HepG2 (cell line): ENCODE measurements at regions not wholly inside any gene's neighbourhood (a gene's known extent, or its start where the extent isn't known, plus 50 kb on each side); places are given as distances from the start of the nearest gene placed in this dataset.
"Not testable (repeated sequence)": the region's sequence is repeated elsewhere in the genome, so short reads cannot be mapped to it uniquely, and the experiment has no call there.

Experiments
- ATAC-seq: fragments of 200-7000 bp; cut with Tn5 transposase; 3 replicates; pipeline ENCODE4 v1.9.1; 2020; ENCODE audit warnings: mild to moderate bottlenecking, moderate library complexity
- BruUV-seq: library from RNA; stranded (reverse); fragments of 400-500 nt; replicated peaks from 2 replicates; lab custom pipeline; 2021; lab: Mats Ljungman, UMichigan
- CTCF ChIA-PET: fragments of 300-600 bp; formaldehyde crosslinking; extraction: SDS; loops from one replicate; lab custom pipeline; 2021; ENCODE audit warnings: low total read pairs, inconsistent platforms, low intra/inter-chr PET ratio; lab: Yijun Ruan, JAX
- POLR2A ChIA-PET: fragments of 350-600 bp; sonication (Branson Sonifier 250); formaldehyde crosslinking; loops from one replicate; lab custom pipeline; 2020; ENCODE audit warnings: antibody characterized with exemption, inconsistent platforms; lab: Yijun Ruan, JAX
- DNase-seq: peaks from one replicate; pipeline ENCODE4 v3.0.0-alpha.2; 2015; ENCODE audit warnings: low spot score
- FAIRE-seq: peaks from 3 replicates; lab custom pipeline; 2011; peaks lifted over from hg19 to GRCh38; lab: Jason Lieb, UNC
- H2AFZ ChIP-seq: one replicate; pipeline ENCODE4 v1.6.1; 2011; ENCODE audit warnings: low read length, inconsistent platforms
- H3K27ac ChIP-seq: fragments of 300-600 bp; 3 replicates; pipeline ENCODE4 v1.8.0; 2011; ENCODE audit warnings: mixed run types, mild to moderate bottlenecking, mixed read lengths, low read length, inconsistent platforms; ENCODE audit not compliant: insufficient read depth; ENCODE audit errors: extremely low read length
- H3K27me3 ChIP-seq, 2 experiments: fragments of 200-600 bp in 1 of 2; 2 replicates in 1 of 2; 3 replicates in 1 of 2; pipeline versions ENCODE4 v1.6.0 to v1.8.0; 2011; ENCODE audit warnings: low read length in 2 of 2, mild to moderate bottlenecking in 2 of 2, moderate library complexity in 2 of 2, inconsistent platforms in 1 of 2; ENCODE audit not compliant: insufficient read depth in 2 of 2, control insufficient read depth in 1 of 2
- H3K36me3 ChIP-seq, 2 experiments: fragments of 200-600 bp in 1 of 2; replicated peaks in 1 of 2; 2 replicates in 1 of 2; 3 replicates in 1 of 2; pipeline versions ENCODE4 v1.5.1 to v1.8.0; 2011; ENCODE audit warnings: low read length in 2 of 2, inconsistent platforms in 1 of 2; ENCODE audit not compliant: insufficient read depth in 2 of 2, control insufficient read depth in 1 of 2
- H3K4me1 ChIP-seq: 2 replicates; pipeline ENCODE4 v1.5.1; 2012; ENCODE audit warnings: low read length, inconsistent platforms; ENCODE audit not compliant: insufficient read depth
- H3K4me2 ChIP-seq: 2 replicates; pipeline ENCODE4 v1.6.0; 2011; ENCODE audit warnings: low read depth, low read length, inconsistent platforms
- H3K4me3 ChIP-seq, 3 experiments: fragments of 200-600 bp in 1 of 3; sonication (generic), shearing (Covaris generic) in 1 of 3; replicated peaks in 1 of 3; 2 replicates each; pipeline ENCODE4 v1.5.1; 2011 to 2016; ENCODE audit warnings: low read length in 3 of 3, inconsistent platforms in 2 of 3, low read depth in 2 of 3, mild to moderate bottlenecking in 2 of 3, control low read depth in 1 of 3, mixed read lengths in 1 of 3; ENCODE audit not compliant: insufficient read depth in 1 of 3
- H3K79me2 ChIP-seq: one replicate; pipeline ENCODE4 v1.6.1; 2011; ENCODE audit warnings: low read length, inconsistent platforms; ENCODE audit not compliant: insufficient read depth
- H3K9ac ChIP-seq: 2 replicates; pipeline ENCODE4 v1.6.0; 2011; ENCODE audit warnings: mild to moderate bottlenecking, low read depth, low read length, inconsistent platforms; ENCODE audit not compliant: insufficient read depth
- H3K9me3 ChIP-seq: 2 replicates; pipeline ENCODE4 v1.5.1; 2012; ENCODE audit warnings: mild to moderate bottlenecking, low read length
- H4K20me1 ChIP-seq: 2 replicates; pipeline ENCODE4 v1.6.0; 2011; ENCODE audit warnings: inconsistent platforms, mild to moderate bottlenecking, low read length, moderate library complexity; ENCODE audit not compliant: insufficient read depth
- THAP11 ChIP-seq: IDR thresholded peaks from 2 replicates; pipeline ENCODE4 v1.6.1; 2016; ENCODE audit warnings: missing biosample characterization, missing genetic modification reagents
- ZNF143 ChIP-seq: sonication (generic); formaldehyde crosslinking; IDR thresholded peaks from 2 replicates; pipeline ENCODE4 v1.4.0; 2020; ENCODE audit warnings: missing genetic modification reagents
- WGBS: methylation state at CpG from one replicate; pipeline ENCODE4 v1.1.6; 2017; ENCODE audit warnings: low lambda C conversion rate; 5-methylcytosine and 5-hydroxymethylcytosine counted together
- in situ Hi-C: cut with HindIII; loops from 2 replicates; pipeline ENCODE4 v1.10.0; 2017; ENCODE audit warnings: low pct_unique_long_range_greater_than_20kb; ENCODE audit not compliant: extremely low pct_ligation_motif_present
- intact Hi-C: fragments of 100-400 bp; cut with micrococcal nuclease; formaldehyde crosslinking; loops from one replicate; pipeline ENCODE4 v1.10.0; 2022; ENCODE audit not compliant: unreplicated experiment

DNA sequence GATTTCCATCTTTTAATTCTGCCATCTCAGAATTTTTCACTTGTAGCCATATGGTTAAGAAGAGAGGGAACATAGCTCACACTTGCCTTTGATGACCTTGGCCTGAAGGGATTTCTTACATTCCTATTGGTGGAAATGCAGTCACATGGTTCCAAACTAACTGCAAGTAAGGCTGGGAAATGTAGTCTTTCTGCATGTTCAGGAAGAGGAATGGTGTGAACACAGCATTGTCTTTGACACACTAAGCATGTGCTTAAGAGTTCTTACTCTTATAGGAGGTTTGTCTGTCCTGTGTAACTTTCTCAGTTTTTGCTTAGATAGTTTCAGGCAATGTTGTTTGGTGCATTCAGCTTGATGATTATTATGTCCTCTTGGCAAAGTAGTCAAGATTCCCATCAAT lies 119.8 kb upstream of the HMX1 start:
- ATAC-seq: not testable (repeated sequence)

DNA sequence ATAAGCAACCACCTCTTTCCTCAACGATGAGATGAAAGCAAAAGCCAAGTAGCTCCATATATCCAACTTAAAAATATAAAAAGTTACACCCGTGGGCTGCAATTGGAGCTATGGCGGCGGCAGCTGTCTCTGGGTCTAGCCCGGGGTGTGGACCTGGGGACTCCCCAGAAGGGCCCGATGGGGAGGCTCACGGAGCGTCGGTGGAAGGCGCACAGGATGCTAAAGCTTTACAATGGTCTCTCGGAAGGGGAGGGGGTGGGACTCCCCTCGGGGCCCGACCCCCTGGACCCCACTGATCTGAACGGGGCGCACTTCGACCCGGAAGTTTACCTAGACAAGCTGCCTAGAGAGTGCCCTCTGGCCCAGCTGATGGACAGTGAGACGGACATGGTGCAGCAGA lies 118.7 kb upstream of the HMX1 start:
- H2AFZ ChIP-seq, H3K9ac ChIP-seq, ATAC-seq, H4K20me1 ChIP-seq, BruUV-seq, DNase-seq, H3K4me1 ChIP-seq, H3K36me3 ChIP-seq, CTCF ChIA-PET, H3K27me3 ChIP-seq, POLR2A ChIA-PET, H3K4me3 ChIP-seq, intact Hi-C loops, H3K4me2 ChIP-seq, FAIRE-seq, H3K79me2 ChIP-seq, H3K27ac ChIP-seq, in situ Hi-C loops, H3K9me3 ChIP-seq: not testable (repeated sequence)
- WGBS: 38% methylated on average over 13 of the region's 18 CpGs

More for the DNA sequence above, 119.8 kb upstream of the HMX1 start:
- H3K4me1 ChIP-seq, H3K27me3 ChIP-seq, BruUV-seq, CTCF ChIA-PET, intact Hi-C loops, FAIRE-seq, H3K36me3 ChIP-seq, H4K20me1 ChIP-seq, H3K9ac ChIP-seq, H3K79me2 ChIP-seq, in situ Hi-C loops, H2AFZ ChIP-seq, H3K9me3 ChIP-seq, H3K4me2 ChIP-seq, H3K27ac ChIP-seq, H3K4me3 ChIP-seq, POLR2A ChIA-PET, DNase-seq: not testable (repeated sequence)
- TF ChIP-seq THAP11 (peak; percentile 85), ZNF143 (CRISPR knock-in tag) (peak; percentile 67)

DNA sequence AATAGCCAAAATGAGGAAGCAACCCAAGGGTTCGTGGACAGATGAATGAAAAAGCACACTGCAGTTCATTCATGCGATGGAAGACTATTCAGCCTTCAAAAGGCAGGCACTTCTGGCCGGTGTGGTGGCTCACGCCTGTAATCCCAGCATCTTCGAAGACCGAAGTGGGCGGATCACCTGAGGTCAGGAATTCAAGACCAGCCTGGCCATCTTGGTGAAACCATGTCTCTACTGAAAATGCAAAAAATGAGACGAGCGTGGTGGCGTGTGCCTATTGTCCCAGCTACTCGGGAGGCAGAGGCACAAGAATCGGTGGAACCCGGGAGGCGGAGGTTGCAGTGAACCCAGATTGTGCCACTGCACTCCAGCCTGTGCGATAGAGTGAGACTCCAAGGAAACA lies 114.1 kb upstream of the HMX1 start:
- intact Hi-C loops, POLR2A ChIA-PET, H3K27ac ChIP-seq, H4K20me1 ChIP-seq, BruUV-seq, in situ Hi-C loops, H3K9me3 ChIP-seq, H3K27me3 ChIP-seq, H3K4me2 ChIP-seq, CTCF ChIA-PET, H3K4me3 ChIP-seq, FAIRE-seq, H3K4me1 ChIP-seq, H2AFZ ChIP-seq, H3K9ac ChIP-seq, ATAC-seq, H3K79me2 ChIP-seq, DNase-seq, H3K36me3 ChIP-seq: not testable (repeated sequence)
- WGBS: 37% methylated on average over 15 of the region's 15 CpGs

DNA sequence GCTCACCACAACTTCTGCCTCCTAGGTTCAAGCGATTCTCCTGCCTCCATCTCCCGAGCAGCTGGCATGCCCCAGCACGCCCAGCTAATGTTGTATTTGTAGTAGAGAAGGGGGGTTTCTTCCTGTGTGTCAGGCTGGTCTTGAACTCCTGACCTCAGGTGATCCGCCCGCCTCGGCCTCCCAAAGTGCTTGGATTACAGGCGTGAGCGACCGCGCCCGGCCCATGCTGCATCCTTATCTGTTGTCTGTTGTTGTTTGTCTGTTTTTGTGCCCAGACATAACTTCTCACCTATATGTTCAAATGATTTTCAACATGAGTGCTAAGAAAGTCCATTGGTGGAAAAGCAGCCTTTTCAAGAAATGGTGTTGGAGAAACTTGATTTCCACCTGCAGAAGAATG lies 113.0 kb upstream of the HMX1 start:
- in situ Hi-C loops, H3K4me1 ChIP-seq, H3K9ac ChIP-seq, DNase-seq, H4K20me1 ChIP-seq, H3K4me2 ChIP-seq, H3K36me3 ChIP-seq, H3K79me2 ChIP-seq, CTCF ChIA-PET, H3K4me3 ChIP-seq, H2AFZ ChIP-seq, H3K27me3 ChIP-seq, intact Hi-C loops, H3K27ac ChIP-seq, H3K9me3 ChIP-seq, POLR2A ChIA-PET, FAIRE-seq, BruUV-seq, ATAC-seq: not testable (repeated sequence)
- WGBS: 14% methylated on average over 11 of the region's 11 CpGs
